Left lung (tissue), 4 donors: ENCODE measurements at regions not wholly inside any gene's neighbourhood (a gene's known extent, or its start where the extent isn't known, plus 50 kb on each side); places are given as distances from the start of the nearest gene placed in this dataset.
"Not testable (repeated sequence)": the region's sequence is repeated elsewhere in the genome, so short reads cannot be mapped to it uniquely, and the experiment has no call there.

Experiments
- ATAC-seq: fragments of 200-7000 bp; cut with Tn5 transposase; one replicate; pipeline ENCODE4 v1.9.1; 2020; ENCODE audit warnings: moderate library complexity
- DNase-seq, 4 donors: peaks; one replicate each; pipeline ENCODE4 v3.0.0-alpha.2; 2013 to 2020
- H3K27ac ChIP-seq, 2 donors: fragments of 200-600 bp; sonication (generic) in 1 of 2; one replicate each; pipeline versions ENCODE4 v1.5.0 to v1.8.0; 2020 to 2021
- H3K27me3 ChIP-seq, 2 donors: fragments of 200-600 bp; sonication (generic) in 1 of 2; one replicate each; pipeline versions ENCODE4 v1.5.0 to v1.8.0; 2020 to 2021
- H3K36me3 ChIP-seq, 2 donors: fragments of 200-600 bp; sonication (generic) in 1 of 2; one replicate each; pipeline versions ENCODE4 v1.5.0 to v1.8.0; 2020 to 2021
- H3K4me1 ChIP-seq, 2 donors: fragments of 200-600 bp; one replicate each; pipeline ENCODE4 v1.8.0; 2021
- H3K4me3 ChIP-seq, 2 donors: fragments of 200-600 bp; sonication (generic) in 1 of 2; one replicate each; pipeline versions ENCODE4 v1.5.0 to v1.8.0; 2020 to 2021; ENCODE audit warnings: mild to moderate bottlenecking in 1 of 2
- H3K9me3 ChIP-seq, 2 donors: fragments of 200-600 bp; sonication (generic) in 1 of 2; one replicate each; pipeline versions ENCODE4 v1.5.0 to v1.8.0; 2020 to 2021
- CTCF ChIP-seq, 2 donors: fragments of 200-600 bp; sonication (generic) in 1 of 2; IDR thresholded peaks; one replicate each; pipeline versions ENCODE4 v1.5.0 to v1.8.0; 2021; ENCODE audit warnings: antibody characterized with exemption in 2 of 2
- intact Hi-C, 2 donors: fragments of 100-400 bp; cut with DNase I; formaldehyde crosslinking; loops; one replicate each; pipeline versions ENCODE4 v1.11.2 to v1.14.2; 2022
- donor health status: DM: no; HTN: yes; CAD: no.
- donor health status: DM: no; HTN: no; CAD: no.

- intact Hi-C loops = no loop called here
- Histone ChIP-seq H3K27ac (no peak overlapping the region), H3K36me3 (no peaks in the 10 kb centered on the region), H3K4me1 (no peaks in the 10 kb centered on the region), H3K9me3 (peaks cover 0 to 21% of the 10 kb centered on the region in 2 donors), H3K4me3 (no peak overlapping the region), H3K27me3 (no peaks in the 10 kb centered on the region)
- no peak for ATAC-seq
- TF ChIP-seq CTCF (IDR thresholded peaks at IDR 0.05) = no peak
- no peak for DNase-seq
These were observed 1460.3 kb upstream of the SLC10A2 start for GRCh38 chr13:104526561-104526960.

- intact Hi-C loops = no loop called here
- H3K27me3 ChIP-seq = no peaks in the 10 kb centered on the region
- ATAC-seq = no peak
- no peaks in the 10 kb centered on the region for H3K36me3 ChIP-seq
- no peaks in the 10 kb centered on the region for H3K4me1 ChIP-seq
- no peak overlapping the region for H3K27ac ChIP-seq
- no peak overlapping the region for H3K4me3 ChIP-seq
- peaks cover 0 to 23% of the 10 kb centered on the region in 2 donors for H3K9me3 ChIP-seq
- TF ChIP-seq CTCF (IDR thresholded peaks at IDR 0.05) = no peak
- no peak for DNase-seq
These were observed 1459.2 kb upstream of the SLC10A2 start for GRCh38 chr13:104525467-104525866.

GRCh38 chr13:104522235-104523072 lies 1456.2 kb upstream of the SLC10A2 start:
- ATAC-seq (no peak), DNase-seq (peak in 1 of 4 donors; percentile 43)
- Histone ChIP-seq H3K4me1 (no peaks in the 10 kb centered on the region), H3K4me3 (no peak overlapping the region), H3K27ac (no peak overlapping the region), H3K36me3 (no peaks in the 10 kb centered on the region), H3K9me3 (peaks cover 0 to 26% of the 10 kb centered on the region in 2 donors), H3K27me3 (no peaks in the 10 kb centered on the region)
- TF ChIP-seq CTCF (IDR thresholded peaks at IDR 0.05) = no peak
- intact Hi-C loops = no loop called here

GRCh38 chr13:104510422-104510821 lies 1444.2 kb upstream of the SLC10A2 start:
- H3K36me3 ChIP-seq = no peaks in the 10 kb centered on the region
- no peak for ATAC-seq
- no peaks in the 10 kb centered on the region for H3K9me3 ChIP-seq
- intact Hi-C loops = no loop called here
- no peak overlapping the region for H3K27ac ChIP-seq
- no peak overlapping the region for H3K4me3 ChIP-seq
- no peak for DNase-seq
- no peaks in the 10 kb centered on the region for H3K27me3 ChIP-seq
- H3K4me1 ChIP-seq = no peaks in the 10 kb centered on the region
- no peak for TF ChIP-seq CTCF (IDR thresholded peaks at IDR 0.05)

GRCh38 chr13:104493502-104493901 lies 1427.3 kb upstream of the SLC10A2 start:
- intact Hi-C loops, ATAC-seq, DNase-seq, H3K36me3 ChIP-seq, H3K27me3 ChIP-seq, H3K4me3 ChIP-seq, H3K27ac ChIP-seq, H3K4me1 ChIP-seq: not testable (repeated sequence)
- H3K9me3 ChIP-seq = peaks cover 0 to 12% of the 10 kb centered on the region in 2 donors
